NCI-H1092 treated with DMSO at 0.1 percent for 48 hours (cell line): ENCODE measurements at regions not wholly inside any gene's neighbourhood (a gene's known extent, or its start where the extent isn't known, plus 50 kb on each side); places are given as distances from the start of the nearest gene placed in this dataset.
"Not testable (repeated sequence)": the region's sequence is repeated elsewhere in the genome, so short reads cannot be mapped to it uniquely, and the experiment has no call there.

Source experiments
- DNase-seq: peaks from one replicate; lab custom pipeline; 2025; lab: John Stamatoyannopoulos, UW

DNA sequence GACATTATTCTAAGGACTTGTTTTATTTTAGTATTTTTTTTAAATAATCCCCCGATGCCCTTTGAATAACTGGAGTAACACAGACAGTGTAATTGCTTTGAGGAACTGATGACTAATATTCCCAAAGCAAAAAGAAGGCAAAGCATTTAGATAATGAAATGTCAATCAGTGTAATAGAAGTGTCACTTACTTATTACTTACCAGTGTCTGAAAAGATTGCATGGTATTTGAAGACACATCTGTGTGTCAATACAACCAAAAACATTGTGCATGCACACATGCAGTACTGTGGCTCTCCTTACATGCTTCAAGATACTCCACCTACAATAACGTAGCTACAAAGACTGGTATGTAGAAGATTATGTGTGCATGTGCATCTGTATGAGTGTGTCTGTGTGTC lies 264.0 kb upstream of the ANO5 start:
- DNase-seq, result no peak

DNA sequence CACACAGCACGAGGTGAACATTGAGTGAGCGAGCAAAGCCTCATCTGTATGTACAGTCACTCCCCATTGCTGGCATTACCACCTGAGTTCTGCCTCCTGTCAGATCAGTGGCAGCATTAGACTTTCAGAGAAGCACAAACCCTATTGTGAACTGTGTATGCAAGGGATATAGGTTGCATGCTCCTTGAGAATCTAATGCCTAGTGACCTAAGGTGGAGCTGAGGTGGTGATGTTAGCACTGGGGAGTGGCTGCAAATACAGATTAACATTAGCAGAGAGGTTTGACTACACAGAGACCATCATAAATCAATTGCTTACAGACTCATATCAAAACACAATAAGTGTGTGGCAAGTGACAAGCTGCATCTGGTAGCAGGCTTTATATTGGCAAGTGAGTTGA lies 262.5 kb upstream of the ANO5 start:
- DNase-seq, result no peak

DNA sequence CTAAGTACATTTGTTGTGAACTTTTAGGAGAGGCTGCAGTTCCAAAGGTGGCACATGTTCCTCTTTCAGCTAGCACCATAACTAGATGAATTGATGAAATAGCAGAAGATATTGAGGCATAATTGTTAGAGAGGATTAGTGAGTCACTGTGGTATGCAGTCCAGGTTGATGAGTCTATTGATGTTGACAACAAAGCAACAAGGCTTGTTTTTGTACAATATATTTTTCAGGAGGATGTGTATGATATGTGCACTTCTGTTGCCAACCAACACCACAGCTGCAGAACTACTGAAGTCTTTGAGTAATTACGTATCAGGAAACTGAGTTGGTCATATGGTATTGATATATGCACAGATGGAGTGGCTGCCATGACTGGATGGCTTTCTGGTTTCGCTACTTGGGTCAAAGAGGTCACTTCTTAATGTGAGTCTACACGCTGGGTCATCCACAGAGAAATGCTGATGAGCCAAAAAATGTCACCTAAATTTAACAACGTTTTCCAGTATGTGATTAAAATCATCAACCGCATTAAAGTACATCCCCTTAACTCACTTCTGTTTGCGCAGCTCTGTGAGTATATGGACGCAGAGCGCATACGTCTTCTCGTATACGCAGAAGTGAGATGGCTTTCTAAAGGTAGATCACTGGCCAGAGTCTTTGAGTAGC lies 261.3 kb upstream of the ANO5 start:
- no peak for DNase-seq

DNA sequence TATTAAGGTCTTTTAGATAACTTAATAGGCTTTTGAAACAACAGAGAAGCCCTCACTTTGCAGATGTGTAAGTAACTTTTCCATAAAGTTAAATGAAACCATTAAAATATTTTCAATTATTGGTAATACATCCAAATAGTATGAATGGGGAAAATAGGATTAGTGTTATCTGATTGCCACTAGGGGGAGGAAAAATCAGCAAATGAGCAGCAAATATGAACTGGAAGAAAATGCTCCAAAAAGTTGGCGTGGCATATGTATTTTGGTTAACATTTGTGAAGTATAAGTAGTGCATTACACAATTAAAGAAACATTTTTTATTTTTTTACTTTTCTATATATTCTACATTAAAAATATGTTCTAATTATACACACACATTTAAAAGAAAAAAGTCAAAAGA lies 259.8 kb upstream of the ANO5 start:
- DNase-seq, result peak; percentile 21

DNA sequence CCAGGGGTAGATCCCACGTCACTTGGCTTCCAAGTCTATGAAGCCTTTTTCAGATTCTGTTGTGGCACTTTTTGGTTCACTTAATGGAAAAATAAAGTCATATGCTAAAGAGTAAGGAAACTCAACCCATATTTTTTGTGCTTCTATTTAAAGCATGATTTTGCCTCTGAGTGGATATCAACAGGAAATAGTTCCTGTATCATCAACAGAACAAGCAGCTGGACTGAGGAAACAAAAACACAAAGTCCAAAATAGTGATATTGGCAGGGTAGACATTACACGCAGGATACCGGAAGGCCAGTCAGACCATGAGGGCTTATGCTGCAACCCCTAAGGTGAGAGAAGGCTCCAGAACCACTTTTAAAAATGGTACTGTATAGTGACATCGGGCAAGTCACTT lies 248.3 kb upstream of the ANO5 start:
- DNase-seq, result no peak

DNA sequence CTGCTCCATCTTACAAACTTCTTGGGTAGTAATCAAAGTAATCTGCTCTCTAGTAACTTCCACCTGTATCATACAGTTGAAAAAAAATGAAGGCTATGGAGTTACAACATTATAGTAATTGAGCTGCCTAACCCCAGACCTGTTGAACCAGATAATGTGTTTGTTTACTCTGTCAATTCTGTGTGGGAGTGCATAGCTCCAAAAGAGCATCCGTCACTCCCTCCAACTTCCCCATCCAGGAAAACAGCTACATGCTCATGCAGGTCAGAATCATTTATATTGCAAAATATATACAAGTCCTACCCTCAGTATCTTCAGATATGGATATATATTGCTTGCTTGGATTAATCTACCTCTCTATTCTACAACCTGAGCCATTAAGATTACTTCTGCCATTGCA lies 244.0 kb upstream of the ANO5 start:
- no peak for DNase-seq

DNA sequence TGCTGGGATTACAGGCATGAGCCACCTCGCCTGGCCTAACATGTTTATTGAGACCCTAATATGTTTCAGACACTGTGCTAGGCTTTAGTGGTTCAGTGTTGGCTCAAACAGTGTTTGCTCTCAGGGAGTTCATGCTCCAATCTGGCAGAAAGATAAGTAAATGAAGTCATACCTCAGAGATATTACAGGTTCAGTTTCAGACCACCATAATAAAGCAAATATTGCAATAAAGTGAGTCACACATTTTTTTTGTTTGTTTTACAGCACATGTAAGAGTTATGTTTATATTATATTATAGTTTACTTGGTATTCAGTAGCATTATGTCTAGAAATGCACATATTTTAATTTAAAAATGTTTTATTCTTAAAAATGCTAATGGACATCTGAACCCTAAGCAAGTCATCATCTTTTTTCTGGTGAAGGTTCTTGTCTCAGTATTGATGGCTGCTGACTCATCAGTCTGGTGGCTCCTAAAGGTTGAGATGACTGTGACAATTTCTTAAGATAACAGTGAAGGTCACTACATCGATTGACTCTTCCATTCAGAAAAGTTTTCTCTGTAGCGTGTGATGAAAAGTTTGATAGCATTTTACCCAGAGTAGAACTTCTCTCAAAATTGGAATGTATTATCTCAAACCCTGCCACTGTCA lies 243.0 kb upstream of the ANO5 start:
- no peak for DNase-seq

DNA sequence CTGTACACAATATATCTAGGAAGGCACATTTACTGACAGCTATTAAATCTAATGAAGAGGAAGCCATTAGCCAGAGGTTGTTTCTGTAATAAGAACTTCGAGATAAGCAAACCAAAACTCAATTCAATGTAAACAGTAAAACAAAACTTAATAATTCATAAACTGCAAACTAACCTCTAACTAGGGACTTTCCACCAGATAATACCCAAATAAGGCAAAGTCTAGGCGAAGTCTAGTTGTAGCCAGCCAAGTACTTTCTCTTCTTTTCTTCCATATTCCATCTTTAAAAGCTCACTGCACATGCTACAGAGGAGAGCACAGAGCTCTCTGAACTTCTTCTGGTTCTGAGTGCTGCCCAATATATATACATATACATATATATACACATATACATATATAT lies 229.9 kb upstream of the ANO5 start:
- DNase-seq, result no peak

DNA sequence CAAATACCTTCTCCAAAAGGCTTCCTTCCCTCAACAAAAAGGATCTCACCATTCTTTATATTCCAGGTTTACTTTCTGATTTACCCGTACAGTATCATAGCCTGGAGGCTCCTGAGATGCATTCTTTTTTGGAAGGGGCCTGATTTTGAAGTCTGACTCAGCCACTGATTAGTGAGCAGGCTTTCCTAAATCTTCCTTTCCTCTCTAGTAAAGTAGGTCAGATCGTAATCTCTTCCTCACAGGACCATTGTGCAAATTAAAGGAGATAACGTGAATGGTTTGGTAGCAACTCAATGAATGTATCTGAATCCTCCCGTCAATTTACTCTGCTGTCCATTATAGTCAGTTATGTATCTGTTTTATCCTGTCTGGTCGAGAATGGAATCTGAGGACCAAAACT lies 227.7 kb upstream of the ANO5 start:
- no peak for DNase-seq

DNA sequence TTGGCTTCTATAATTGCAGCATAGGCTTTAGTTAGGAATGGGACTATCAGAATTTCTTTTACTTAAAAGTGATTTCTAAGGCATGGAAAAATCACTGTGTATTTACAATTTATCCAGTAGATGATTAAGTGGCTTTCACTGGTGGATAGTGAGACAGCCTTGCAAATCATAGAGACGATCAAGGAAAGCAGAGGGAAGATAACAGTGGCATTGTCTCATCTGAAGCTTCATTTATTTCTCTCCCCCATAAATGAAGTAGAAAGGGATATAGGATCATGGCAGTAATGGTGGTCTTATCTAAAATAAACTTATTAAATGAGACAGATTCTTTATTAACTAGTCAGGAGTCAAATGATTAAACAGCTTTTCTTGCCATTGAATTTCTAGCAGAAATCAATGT lies 224.2 kb upstream of the ANO5 start:
- no peak for DNase-seq

DNA sequence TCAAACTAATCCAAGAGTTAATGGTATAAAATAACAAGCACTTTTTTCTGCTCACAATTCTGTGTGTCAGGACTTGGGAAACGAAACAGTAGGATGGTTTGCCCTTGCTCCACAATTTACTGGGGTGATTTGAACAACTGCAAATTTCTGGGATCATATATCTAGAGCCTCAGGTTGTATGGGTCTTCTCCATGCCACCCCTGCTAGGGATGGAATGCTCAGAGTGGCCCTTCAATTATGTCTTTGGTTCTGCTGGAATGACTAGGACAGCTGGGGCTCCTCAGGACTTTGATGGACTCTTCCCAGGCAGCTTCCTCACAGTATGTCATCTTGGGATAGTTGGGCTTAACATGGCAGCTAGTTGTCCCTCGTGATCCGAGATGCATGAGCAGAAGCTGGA lies 223.0 kb upstream of the ANO5 start:
- no peak for DNase-seq

DNA sequence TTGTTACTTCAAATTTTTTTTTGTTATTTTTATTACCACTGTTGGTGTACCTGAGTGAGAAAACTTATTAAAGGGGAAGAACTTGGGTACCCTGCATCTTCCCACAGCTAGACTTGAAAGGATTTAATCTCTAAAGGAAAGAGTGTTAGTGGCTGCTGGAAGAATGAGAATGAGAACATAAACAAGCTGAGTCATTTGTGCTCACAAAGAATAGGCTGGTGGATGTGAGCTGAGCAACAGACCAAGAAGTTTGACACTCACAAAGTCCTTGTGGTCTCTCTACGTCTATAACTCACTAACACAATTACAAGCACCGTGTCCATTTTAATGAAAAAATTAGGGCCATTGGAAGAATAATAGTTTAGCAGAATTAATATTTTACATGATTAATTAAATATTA lies 217.6 kb upstream of the ANO5 start:
- no peak for DNase-seq

DNA sequence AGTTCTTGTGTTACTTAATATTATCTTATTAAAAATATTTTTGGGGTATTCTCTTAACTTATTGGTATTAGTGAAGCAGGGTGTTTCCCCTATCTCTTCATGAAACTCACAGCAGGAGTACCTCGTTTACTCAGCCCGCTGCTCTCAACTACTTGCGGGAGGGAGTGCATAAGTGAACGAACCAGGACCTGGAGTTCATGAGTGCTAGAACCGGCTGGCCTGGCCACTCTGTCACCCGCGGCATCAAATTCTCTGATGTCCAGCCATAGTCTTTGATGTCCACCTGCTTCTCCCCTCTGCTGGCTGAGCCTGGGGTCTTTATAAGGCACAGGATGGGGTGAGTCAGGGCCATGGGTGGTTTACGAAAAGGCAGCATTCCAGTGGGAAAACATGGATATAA lies 216.7 kb upstream of the ANO5 start:
- no peak for DNase-seq

DNA sequence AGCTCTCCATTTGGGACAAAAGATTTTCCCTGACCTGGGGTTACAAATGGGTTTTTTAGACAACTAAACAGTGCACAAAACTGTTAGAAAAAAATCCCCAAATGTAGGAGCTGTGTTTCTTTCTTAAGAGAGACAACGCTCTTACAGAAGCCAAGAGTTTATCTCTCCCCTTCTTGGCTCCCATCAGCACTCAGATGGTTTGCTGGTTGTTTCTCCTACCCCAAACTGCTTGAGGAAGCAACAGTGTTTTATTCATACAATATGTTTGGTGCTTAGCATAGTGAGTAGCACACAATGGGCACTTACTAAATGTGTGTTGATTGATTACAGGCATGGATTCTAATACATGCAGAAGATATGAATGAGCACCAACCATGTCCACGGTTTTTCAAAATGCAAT lies 209.5 kb upstream of the ANO5 start:
- DNase-seq, result no peak

DNA sequence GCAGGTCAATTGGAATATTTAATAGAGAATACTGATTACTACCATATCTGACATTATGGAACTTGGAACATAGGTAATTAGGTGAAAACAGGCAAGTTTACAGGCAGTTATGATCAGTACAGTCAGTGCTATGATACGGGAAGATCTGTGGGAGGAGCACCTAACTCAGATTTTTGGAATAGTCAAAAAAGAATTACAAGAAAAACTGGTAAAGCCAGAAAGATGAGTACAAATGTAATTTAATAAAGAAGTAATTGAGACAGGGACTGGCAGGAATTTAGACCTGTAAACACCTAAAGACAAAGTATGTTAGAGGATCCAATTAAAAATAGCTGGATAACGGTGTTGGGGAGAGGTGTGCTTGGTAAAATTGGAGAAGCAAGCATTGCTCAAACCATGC lies 206.5 kb upstream of the ANO5 start:
- DNase-seq, result no peak

DNA sequence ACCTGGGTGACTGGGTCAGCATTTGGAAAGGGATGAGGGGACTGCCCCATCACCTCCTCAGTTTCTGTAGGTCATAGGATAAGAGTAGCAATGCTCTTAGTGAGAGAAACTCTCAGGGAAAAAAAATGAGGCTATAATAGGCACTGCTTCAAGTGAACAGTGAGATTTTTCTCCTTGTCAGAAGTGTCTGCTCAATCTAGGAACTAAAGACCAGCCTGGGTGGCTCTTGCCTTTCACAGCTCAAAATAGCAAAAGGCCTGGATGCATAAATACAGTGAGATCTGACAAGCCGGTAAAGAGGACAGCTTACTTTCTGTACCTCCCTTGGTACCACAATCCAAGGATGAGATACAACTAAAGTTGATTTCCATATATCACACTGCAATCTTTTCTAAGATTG lies 205.6 kb upstream of the ANO5 start:
- no peak for DNase-seq

DNA sequence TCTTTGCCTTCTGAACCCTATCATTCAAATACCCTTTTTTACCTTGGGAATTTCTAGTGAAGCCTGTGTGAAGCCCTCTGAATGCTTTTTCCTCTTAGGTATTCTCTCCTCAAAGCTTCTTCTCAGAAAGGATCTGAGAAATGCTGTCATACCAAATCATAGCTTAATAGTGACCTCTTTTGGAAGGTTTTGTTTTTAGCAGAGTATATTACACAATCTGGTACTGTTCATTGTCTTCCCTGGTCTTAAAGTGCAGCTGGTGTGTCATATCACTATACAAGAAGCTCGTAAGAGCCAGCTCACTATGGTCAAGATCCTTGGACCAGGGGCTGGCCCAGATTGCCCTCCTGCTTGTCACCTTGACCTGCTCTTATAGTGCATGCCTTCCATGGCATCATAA lies 204.4 kb upstream of the ANO5 start:
- peak; percentile 14 for DNase-seq

DNA sequence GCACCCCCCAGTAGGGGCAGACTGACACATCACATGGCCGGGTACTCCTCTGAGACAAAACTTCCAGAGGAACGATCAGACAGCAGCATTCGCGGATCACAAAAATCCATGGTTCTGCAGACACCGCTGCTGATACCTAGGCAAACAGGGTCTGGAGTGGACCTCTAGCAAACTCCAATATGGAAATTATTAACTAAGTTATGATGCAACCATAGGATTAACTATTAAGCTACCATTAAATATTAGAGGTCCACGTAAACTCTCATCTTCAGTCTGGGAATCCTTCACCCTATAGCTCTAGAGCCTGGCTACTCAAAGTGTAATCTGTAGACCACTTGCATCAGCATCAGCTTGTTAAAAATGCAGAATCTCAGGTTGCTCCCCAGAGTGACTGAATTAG lies 191.1 kb upstream of the ANO5 start:
- not testable (repeated sequence) for DNase-seq

DNA sequence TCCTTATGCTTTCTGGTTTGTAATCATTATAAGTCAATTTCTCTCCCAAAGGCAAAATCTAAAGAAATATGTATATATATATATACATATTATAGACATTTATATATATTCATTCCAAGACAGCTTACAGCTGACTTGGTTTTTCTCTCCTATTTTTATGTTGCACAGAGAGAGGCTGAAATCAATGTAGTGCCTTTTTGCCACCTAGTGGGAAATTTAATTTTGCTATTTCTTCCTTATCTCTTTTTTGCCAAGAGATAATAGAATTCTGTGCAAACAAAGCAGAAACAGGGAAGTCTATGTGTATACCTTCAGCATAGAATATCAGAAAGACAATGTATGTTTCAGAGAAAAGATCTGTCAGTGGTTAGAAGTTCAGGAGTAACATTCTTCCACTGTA lies 186.0 kb upstream of the ANO5 start:
- DNase-seq, result no peak

DNA sequence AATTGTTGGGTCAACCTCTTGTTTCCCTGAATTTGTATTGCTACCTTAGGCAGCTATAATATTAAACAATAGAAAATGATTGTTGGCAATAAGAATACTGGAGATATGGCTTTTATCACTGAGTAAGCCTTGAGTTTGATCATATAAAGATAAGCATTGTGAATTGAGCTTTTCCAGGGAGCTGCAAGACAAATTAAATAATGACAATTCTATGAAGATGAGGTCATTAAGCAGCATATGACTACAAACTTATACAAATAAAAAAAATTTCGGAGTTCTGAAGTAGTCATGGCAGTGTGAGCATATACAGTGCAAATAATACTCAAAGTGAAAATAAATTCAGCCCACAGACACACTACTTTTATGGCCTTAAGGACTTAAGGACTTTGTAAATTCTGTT lies 161.1 kb upstream of the ANO5 start:
- DNase-seq, result no peak

DNA sequence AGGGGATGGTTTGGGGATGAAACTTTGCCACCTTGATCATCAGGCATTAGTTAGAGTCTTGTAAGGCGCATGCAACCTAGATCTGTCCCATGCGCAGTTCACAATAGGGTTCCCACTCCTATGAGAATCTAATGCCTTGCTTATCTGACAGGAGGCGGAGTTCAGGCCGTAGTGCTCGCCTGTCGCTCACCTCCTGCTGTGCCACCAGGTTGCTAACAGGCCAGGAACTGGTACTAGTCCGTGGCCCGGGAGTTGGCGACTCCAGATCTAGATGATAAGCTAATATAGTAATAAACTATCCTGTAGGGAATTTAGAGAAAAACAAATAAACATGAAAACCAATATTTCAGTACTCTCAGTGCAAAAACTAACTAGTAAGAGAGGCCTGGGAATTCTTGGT lies 155.4 kb upstream of the ANO5 start:
- no peak for DNase-seq

DNA sequence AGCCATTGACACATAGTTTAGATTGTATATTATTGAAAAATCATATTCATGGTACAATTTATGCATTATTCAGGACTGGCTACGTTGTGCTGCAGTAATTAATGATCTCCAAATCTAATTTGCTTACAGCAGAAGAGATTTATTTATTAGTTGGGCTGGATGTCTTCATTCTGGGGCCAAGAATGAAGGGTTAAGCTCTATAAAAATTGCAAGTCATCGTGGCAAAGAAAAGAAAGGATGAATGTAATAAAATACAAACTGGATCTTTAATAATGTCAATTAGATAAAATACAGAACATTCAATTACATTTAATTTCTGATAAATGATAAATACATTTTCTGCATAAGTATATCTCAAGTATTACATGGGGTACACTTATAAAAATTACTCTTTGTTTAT lies 151.8 kb upstream of the ANO5 start:
- DNase-seq, result no peak

DNA sequence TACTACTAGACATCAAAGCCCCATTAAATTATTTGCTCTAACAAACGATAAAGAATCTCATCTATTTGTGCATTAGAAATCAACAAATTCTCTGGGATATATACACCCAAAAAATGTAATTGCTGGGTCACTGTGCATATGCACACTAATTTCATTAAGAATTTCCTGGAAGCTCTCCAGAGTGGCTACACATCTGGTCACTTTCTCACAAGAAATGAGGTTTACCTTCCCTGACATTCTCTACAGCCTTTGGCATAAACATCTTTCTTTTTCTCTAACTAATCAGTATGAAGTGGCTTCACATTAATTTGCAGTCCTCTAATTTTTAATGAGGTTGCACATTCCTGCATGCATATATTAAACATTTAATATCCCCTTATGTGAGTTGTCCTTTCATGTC lies 150.8 kb upstream of the ANO5 start:
- DNase-seq, result no peak

DNA sequence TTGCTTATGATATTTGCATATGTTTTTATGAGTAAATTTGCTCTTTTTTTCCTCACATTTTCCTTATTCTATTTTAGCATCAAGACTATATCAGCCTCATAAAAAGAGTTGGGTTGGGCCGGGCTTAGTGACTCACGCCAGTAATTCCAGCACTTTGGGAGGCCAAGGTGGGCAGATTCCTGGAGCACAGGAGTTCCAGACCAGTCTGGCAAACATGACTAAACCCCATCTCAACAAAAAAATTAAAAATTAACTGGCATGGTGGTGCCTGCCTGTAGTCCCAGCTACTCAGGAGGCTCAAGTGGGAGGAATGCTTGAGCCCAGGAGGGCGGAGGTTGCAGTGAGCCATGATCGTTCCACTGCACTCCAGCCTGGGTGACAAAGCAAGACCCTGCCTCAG lies 148.8 kb upstream of the ANO5 start:
- DNase-seq, result no peak
